ENCODE measurements at regions not wholly inside any gene's neighbourhood (a gene's known extent, or its start where the extent isn't known, plus 50 kb on each side); places are given as distances from the start of the nearest gene placed in this dataset.

DNA sequence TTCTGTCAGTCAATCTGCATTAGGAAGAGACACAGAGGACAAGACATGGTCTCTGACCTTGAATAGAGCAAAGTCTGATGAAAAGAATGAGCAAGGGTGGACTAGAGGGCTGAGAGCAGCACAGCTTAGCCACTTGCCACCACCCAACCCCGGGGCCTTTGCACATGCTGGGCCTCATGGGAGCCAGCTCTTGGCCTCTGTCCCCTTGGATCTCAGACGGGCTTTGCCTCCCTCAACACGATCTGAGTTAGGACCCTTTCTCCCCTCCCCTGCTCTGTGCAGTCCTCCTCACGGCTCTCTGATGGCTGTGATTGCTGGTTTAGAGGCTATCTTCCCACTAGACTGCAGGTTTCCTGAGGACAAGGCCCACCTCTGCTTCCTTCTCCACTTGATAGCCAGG lies 131.6 kb upstream of the B3GAT1 start (continued):
- TF ChIP-seq, protein P1, sequence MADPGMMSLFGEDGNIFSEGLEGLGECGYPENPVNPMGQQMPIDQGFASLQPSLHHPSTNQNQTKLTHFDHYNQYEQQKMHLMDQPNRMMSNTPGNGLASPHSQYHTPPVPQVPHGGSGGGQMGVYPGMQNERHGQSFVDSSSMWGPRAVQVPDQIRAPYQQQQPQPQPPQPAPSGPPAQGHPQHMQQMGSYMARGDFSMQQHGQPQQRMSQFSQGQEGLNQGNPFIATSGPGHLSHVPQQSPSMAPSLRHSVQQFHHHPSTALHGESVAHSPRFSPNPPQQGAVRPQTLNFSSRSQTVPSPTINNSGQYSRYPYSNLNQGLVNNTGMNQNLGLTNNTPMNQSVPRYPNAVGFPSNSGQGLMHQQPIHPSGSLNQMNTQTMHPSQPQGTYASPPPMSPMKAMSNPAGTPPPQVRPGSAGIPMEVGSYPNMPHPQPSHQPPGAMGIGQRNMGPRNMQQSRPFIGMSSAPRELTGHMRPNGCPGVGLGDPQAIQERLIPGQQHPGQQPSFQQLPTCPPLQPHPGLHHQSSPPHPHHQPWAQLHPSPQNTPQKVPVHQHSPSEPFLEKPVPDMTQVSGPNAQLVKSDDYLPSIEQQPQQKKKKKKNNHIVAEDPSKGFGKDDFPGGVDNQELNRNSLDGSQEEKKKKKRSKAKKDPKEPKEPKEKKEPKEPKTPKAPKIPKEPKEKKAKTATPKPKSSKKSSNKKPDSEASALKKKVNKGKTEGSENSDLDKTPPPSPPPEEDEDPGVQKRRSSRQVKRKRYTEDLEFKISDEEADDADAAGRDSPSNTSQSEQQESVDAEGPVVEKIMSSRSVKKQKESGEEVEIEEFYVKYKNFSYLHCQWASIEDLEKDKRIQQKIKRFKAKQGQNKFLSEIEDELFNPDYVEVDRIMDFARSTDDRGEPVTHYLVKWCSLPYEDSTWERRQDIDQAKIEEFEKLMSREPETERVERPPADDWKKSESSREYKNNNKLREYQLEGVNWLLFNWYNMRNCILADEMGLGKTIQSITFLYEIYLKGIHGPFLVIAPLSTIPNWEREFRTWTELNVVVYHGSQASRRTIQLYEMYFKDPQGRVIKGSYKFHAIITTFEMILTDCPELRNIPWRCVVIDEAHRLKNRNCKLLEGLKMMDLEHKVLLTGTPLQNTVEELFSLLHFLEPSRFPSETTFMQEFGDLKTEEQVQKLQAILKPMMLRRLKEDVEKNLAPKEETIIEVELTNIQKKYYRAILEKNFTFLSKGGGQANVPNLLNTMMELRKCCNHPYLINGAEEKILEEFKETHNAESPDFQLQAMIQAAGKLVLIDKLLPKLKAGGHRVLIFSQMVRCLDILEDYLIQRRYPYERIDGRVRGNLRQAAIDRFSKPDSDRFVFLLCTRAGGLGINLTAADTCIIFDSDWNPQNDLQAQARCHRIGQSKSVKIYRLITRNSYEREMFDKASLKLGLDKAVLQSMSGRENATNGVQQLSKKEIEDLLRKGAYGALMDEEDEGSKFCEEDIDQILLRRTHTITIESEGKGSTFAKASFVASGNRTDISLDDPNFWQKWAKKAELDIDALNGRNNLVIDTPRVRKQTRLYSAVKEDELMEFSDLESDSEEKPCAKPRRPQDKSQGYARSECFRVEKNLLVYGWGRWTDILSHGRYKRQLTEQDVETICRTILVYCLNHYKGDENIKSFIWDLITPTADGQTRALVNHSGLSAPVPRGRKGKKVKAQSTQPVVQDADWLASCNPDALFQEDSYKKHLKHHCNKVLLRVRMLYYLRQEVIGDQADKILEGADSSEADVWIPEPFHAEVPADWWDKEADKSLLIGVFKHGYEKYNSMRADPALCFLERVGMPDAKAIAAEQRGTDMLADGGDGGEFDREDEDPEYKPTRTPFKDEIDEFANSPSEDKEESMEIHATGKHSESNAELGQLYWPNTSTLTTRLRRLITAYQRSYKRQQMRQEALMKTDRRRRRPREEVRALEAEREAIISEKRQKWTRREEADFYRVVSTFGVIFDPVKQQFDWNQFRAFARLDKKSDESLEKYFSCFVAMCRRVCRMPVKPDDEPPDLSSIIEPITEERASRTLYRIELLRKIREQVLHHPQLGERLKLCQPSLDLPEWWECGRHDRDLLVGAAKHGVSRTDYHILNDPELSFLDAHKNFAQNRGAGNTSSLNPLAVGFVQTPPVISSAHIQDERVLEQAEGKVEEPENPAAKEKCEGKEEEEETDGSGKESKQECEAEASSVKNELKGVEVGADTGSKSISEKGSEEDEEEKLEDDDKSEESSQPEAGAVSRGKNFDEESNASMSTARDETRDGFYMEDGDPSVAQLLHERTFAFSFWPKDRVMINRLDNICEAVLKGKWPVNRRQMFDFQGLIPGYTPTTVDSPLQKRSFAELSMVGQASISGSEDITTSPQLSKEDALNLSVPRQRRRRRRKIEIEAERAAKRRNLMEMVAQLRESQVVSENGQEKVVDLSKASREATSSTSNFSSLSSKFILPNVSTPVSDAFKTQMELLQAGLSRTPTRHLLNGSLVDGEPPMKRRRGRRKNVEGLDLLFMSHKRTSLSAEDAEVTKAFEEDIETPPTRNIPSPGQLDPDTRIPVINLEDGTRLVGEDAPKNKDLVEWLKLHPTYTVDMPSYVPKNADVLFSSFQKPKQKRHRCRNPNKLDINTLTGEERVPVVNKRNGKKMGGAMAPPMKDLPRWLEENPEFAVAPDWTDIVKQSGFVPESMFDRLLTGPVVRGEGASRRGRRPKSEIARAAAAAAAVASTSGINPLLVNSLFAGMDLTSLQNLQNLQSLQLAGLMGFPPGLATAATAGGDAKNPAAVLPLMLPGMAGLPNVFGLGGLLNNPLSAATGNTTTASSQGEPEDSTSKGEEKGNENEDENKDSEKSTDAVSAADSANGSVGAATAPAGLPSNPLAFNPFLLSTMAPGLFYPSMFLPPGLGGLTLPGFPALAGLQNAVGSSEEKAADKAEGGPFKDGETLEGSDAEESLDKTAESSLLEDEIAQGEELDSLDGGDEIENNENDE (IDR thresholded peaks at IDR 0.05; ENCODE audit: insufficient replicate concordance, low read length) = no peak
- TF ChIP-seq SIRT6 (IDR thresholded peaks at IDR 0.05; ENCODE audit: low read length) (no peak), POU5F1 (IDR thresholded peaks at IDR 0.05; ENCODE audit: low read depth, low read length) (no peak), SIX5 (IDR thresholded peaks at IDR 0.05; ENCODE audit: low read depth, low read length) (no peak), POLR2AphosphoS5 (IDR thresholded peaks at IDR 0.05; ENCODE audit: low read depth, low read length) (no peak), KDM1A (IDR thresholded peaks at IDR 0.05; ENCODE audit: borderline replicate concordance, low read length) (no peak), HDAC2 (IDR thresholded peaks at IDR 0.05; ENCODE audit: borderline replicate concordance in 1 of 2, low read depth in 2 of 2, low read length in 2 of 2) (no peak), JUND (IDR thresholded peaks at IDR 0.05; ENCODE audit: low read length) (no peak), ASH2L (IDR thresholded peaks at IDR 0.05; ENCODE audit: low read length) (no peak), GABPA (IDR thresholded peaks at IDR 0.05; ENCODE audit: borderline replicate concordance, insufficient read depth, low read length) (no peak)
